GM20000 (cell line): ENCODE measurements at regions not wholly inside any gene's neighbourhood (a gene's known extent, or its start where the extent isn't known, plus 50 kb on each side); places are given as distances from the start of the nearest gene placed in this dataset.

Experiments used
- DNase-seq: peaks from one replicate; pipeline ENCODE4 v3.0.0; 2012; ENCODE audit warnings: low spot score
- TF ChIP-seq, protein P1 (sequence below): IDR thresholded peaks from 2 replicates; pipeline ENCODE4 v1.5.1; 2012; ENCODE audit warnings: mild to moderate bottlenecking, control low read depth; ENCODE audit errors: extremely low read depth, missing control alignments

DNA sequence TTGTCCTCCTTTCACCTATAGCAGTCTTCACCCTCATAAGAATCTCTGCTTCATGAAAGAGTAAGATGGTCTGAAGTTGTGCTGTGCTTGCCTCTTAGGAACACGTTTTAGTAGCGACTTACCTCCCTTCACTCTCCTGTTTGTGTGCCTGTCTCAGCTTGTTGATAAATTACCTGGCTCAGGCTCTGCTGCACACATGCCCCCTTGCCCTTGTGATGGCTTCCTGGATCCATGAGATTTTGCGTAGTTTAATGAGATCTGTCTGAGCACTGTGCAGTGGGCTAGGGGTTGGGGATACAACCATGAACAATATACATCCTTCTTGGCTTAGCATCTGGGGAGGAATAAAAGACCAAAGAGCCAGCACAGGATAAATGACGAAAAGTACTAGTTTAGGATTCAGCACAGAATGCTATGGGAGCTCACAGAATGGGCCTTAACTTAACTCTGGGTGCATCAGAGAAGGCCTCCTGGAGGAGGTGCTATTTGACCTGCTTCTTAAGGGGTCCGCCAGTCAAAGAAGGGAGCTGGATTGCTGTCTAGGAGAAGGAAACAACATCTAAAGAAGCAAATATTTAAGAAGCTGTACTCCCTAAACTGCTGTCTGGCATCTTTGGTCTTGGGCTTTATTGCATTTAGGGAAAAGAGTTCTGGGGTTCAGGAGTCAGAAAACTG, 175.7 kb upstream of the PLXNA2 start:
- TF ChIP-seq, protein P1, sequence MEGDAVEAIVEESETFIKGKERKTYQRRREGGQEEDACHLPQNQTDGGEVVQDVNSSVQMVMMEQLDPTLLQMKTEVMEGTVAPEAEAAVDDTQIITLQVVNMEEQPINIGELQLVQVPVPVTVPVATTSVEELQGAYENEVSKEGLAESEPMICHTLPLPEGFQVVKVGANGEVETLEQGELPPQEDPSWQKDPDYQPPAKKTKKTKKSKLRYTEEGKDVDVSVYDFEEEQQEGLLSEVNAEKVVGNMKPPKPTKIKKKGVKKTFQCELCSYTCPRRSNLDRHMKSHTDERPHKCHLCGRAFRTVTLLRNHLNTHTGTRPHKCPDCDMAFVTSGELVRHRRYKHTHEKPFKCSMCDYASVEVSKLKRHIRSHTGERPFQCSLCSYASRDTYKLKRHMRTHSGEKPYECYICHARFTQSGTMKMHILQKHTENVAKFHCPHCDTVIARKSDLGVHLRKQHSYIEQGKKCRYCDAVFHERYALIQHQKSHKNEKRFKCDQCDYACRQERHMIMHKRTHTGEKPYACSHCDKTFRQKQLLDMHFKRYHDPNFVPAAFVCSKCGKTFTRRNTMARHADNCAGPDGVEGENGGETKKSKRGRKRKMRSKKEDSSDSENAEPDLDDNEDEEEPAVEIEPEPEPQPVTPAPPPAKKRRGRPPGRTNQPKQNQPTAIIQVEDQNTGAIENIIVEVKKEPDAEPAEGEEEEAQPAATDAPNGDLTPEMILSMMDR, result no peak
- no peak for DNase-seq

DNA sequence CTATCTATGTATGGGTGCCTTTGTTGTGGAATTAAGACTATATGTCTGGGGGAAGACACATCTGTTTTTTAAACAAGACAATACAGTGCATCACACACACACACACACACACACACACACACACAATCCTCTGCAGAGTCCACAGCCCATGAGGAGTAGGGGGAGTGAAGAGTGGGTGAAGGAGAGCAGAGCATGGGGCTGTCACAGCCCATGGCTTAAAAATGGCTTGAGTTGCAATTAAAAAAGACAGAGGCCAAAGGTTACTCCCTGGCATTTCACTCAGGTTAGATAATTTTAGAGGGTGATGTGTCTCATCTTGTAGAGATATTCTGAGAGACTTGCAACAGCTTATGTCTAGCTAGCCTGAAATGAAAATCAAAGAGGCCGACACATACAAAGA, 176.5 kb upstream of the PLXNA2 start:
- DNase-seq, result no peak
- TF ChIP-seq, protein P1, result no peak

DNA sequence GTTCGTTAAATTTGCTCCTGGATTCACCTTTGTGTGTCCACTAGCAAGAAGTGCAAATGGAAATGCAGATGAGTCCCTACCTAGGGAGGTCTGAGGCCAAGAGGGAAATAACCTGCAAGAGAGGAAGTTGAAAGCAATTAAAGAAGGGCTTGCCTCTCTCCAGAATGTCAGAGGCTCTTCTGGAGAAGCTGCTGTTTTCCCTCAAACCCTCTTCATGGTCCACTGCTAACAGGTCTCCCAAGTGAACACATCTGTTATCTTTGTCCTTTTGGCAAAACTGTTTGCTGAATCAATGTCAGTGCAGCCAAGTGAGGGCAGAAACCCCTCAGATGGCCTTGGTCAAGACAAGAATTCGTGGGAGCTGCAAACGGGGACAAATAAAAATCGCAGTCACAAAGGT, 177.3 kb upstream of the PLXNA2 start:
- no peak for DNase-seq
- TF ChIP-seq, protein P1, result no peak

DNA sequence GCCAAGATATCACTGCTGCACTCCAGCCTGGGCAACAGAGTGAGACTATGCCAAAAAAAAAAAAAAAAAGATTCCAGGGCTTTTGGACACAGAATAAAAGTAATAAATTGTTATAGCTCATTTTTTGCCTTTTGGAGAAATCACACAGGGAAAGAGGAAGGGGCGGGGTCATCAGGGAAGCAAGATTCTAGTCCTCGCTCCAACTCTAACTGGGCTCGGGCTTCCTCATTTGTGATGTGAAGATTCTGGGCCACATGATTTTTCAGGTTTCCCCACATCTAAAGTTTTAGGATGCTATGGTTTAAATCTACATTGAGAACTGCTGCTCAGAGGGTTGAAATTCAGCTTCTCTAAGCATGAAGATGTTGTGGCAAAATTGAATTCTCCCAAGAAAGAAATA, 179.3 kb upstream of the PLXNA2 start:
- DNase-seq, result no peak
- TF ChIP-seq, protein P1, result no peak

- TF ChIP-seq, protein P1, result no peak
- no peak for DNase-seq
Measured at GRCh38 chr1:208425096-208425495, 180.9 kb upstream of the PLXNA2 start.

GRCh38 chr1:208430220-208430619, 186.0 kb upstream of the PLXNA2 start:
- TF ChIP-seq, protein P1, result no peak
- DNase-seq, result no peak

- DNase-seq, result no peak
- TF ChIP-seq, protein P1, result no peak
Measured at GRCh38 chr1:208431721-208432120, 187.5 kb upstream of the PLXNA2 start.
